ENCODE measurements at regions not wholly inside any gene's neighbourhood (a gene's known extent, or its start where the extent isn't known, plus 50 kb on each side); places are given as distances from the start of the nearest gene placed in this dataset.

DNA sequence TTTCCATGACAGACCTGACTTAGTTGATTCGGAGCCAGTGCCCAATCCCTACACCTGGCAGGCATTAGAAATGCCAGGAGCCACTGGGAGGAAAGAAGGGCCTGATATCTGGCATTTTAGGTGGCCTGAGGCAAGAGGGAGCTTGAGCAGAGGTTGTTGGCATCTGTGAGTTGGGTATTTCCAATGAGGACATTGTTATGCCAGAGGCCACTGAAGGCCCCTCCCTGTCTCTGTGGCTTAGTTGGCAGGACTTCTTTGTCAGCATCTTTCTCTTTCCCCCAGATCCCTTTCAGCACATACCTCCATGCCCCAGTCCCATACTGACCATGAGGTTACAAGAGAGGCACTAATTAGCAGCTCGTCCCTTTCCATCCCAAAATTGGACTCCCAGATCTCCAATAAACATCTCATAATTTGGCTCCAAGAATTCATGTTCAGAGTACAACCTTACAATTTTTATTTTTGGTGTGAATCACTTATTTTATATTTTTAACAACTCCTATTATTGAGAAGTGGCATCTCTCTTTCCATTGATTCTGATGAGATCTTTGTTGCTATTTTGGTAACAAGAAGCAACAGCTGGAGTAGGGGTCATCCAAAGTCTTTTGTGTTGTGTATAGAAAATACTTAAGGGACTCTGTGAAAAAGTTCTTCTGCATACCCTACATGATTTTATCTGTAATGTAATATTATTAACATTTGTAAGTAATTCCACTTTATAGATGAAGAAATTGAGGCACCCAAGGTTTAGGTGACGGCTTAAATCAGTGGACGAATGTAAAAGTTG lies 68.6 kb upstream of the MAP3K1 start:
- Histone ChIP-seq H3K27ac (ENCODE audit: low read depth, low read length) (no peak overlapping the region), H3K27me3 (ENCODE audit: control insufficient read depth, insufficient read depth, low read length) (no peaks in the 10 kb centered on the region), H3K4me3 (ENCODE audit: low read depth, low read length) (no peak overlapping the region), H3K4me1 (ENCODE audit: control insufficient read depth, insufficient read depth, low read length) (no peaks in the 10 kb centered on the region), H3K9me3 (ENCODE audit: control insufficient read depth, insufficient read depth, low read depth, low read length) (0 out of 2 replicates have a peak, but pooled peaks cover 2% of the 10 kb centered on the region), H3K36me3 (ENCODE audit: control insufficient read depth, insufficient read depth, low read length) (no peaks in the 10 kb centered on the region), H3K9ac (ENCODE audit: low read length) (no peak overlapping the region)

DNA sequence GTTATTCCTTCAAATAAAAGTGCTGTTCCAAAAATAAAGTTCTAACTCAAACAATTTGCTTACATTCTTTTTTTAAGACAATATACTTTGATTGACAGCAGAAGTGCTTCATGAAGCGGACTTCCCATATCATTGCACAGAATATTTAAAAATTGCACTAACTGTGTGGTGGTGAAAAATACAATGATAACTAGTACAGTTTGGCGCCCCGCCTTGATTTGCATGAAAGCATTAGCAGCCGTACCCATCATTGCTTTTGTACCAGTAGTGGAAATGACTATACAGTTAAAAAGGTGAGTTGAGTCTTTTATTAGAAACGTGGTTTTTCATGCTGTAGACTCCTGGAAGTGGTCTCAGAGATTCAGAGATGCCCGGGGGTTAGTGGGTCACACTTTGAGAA lies 69.5 kb upstream of the MAP3K1 start:
- H3K4me3 ChIP-seq (ENCODE audit: low read depth, low read length), result no peak overlapping the region
- H3K27ac ChIP-seq (ENCODE audit: low read depth, low read length), result no peak overlapping the region
- H3K9ac ChIP-seq (ENCODE audit: low read length), result no peak overlapping the region
- no peaks in the 10 kb centered on the region for H3K27me3 ChIP-seq (ENCODE audit: control insufficient read depth, insufficient read depth, low read length)
- H3K36me3 ChIP-seq (ENCODE audit: control insufficient read depth, insufficient read depth, low read length), result no peaks in the 10 kb centered on the region
- H3K9me3 ChIP-seq (ENCODE audit: control insufficient read depth, insufficient read depth, low read depth, low read length), result no peaks in the 10 kb centered on the region
- H3K4me1 ChIP-seq (ENCODE audit: control insufficient read depth, insufficient read depth, low read length), result no peaks in the 10 kb centered on the region

DNA sequence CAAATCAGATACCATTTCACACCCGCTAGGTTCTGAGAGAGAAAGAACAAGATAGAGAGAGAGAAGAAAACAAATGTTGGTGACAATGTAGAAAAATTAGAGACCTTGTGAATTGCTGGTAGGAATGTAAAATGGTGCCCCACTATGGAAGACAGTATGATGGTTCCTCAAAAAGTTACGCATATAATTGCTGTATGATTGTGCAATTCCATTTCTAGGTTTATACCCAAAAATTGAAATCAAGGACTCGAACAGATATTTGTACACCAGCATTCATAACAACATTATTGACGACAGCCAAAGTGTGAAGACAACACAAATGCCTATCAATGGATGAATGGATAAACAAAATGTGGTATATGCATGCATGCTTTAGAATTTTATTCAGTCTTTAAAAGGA lies 74.5 kb upstream of the MAP3K1 start:
- H3K9me3 ChIP-seq (ENCODE audit: control insufficient read depth, insufficient read depth, low read depth, low read length), result no peaks in the 10 kb centered on the region
- no peaks in the 10 kb centered on the region for H3K27me3 ChIP-seq (ENCODE audit: control insufficient read depth, insufficient read depth, low read length)
- no peak overlapping the region for H3K27ac ChIP-seq (ENCODE audit: low read depth, low read length)
- H3K4me3 ChIP-seq (ENCODE audit: low read depth, low read length), result no peak overlapping the region
- H3K9ac ChIP-seq (ENCODE audit: low read length), result no peak overlapping the region
- peaks cover 3% of the 10 kb centered on the region; the same call in 1 of the 2 replicates for H3K4me1 ChIP-seq (ENCODE audit: control insufficient read depth, insufficient read depth, low read length)
- H3K36me3 ChIP-seq (ENCODE audit: control insufficient read depth, insufficient read depth, low read length), result no peaks in the 10 kb centered on the region

DNA sequence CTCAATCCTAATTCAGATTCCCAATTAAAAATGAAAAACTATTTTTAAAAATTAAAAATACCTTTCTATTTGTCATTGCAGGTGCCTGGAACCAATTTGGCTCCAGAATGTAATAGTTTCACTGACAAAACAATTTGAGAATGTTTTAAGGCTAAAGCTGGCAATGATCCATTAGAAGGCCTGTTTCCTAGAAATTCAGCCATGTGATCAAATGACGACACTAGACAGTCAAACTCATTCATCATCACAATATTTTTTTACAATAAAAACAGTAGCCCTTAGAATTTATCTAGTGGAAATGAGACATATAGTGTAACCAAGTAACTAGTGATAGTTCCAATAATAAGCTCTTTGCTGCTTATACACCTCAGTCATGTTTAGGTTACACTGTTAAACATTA lies 75.4 kb upstream of the MAP3K1 start:
- H3K27ac ChIP-seq (ENCODE audit: low read depth, low read length), result no peak overlapping the region
- no peaks in the 10 kb centered on the region for H3K36me3 ChIP-seq (ENCODE audit: control insufficient read depth, insufficient read depth, low read length)

DNA sequence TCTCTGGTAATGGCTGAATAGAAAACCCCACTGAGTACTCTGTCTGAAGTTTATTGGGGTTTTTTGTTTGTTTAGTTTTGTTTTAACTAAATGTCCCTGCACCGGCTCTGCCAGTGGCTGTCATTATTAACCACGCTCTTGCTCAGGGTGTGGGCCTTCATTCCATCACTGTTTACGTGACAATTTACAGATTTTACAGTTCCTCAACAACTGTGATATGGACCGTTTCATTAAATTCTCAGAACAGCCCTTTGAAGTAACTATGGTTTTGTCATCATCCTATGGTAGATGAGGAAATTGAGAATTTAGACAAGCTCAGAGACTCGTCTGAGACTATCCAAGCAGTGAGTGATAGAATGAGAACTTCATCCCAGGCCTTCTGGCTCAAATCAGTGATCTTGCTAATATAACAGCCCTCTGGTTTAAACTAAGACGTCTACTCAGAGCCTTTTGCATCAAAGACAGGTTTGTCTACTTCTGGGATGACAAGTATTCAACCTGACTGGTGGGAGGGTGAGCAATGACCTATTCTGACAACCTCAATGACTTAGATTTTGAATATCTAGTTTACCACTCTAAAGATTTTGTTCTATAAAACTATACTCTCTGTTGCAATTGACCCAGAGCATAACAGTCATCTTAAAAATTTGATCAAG lies 77.3 kb upstream of the MAP3K1 start:
- Histone ChIP-seq H3K9ac (ENCODE audit: low read length) (no peak overlapping the region), H3K27me3 (ENCODE audit: control insufficient read depth, insufficient read depth, low read length) (no peaks in the 10 kb centered on the region)

More for the DNA sequence above, 75.4 kb upstream of the MAP3K1 start:
- H3K4me1 ChIP-seq (ENCODE audit: control insufficient read depth, insufficient read depth, low read length), result peaks cover 3% of the 10 kb centered on the region; the same call in 1 of the 2 replicates
- H3K9me3 ChIP-seq (ENCODE audit: control insufficient read depth, insufficient read depth, low read depth, low read length), result no peaks in the 10 kb centered on the region
- H3K27me3 ChIP-seq (ENCODE audit: control insufficient read depth, insufficient read depth, low read length), result no peaks in the 10 kb centered on the region
- no peak overlapping the region for H3K4me3 ChIP-seq (ENCODE audit: low read depth, low read length)
- H3K9ac ChIP-seq (ENCODE audit: low read length), result no peak overlapping the region

DNA sequence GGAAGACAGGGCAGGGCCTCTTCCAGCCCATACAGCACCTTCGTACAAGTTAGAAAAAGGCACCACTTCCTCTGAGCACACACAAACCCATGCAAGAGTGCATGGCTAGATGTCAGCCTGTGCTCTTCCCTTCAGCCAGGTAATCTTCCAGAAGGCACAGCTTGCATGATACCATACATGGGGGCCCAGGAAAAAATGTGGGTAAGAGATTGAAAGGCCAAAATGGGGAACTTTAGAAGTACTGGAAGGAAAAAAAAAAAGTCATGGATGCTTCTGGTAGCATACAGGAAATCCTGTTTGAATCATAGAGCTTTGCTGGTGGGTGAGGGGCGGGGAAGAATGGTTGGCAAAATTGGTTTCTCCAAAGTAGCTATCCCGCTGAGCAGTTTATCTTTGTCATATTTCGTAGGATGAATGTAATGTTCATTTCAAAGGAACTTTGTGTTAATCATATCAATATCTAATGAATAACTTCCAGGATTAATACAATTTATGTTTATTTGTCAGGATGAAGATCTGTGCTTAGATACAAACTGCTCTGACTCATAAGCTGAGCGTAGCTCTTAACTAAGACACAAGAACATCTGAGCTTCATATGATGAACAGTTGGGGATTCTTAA lies 78.2 kb upstream of the MAP3K1 start:
- H3K27me3 ChIP-seq (ENCODE audit: control insufficient read depth, insufficient read depth, low read length), result no peaks in the 10 kb centered on the region
- no peaks in the 10 kb centered on the region for H3K36me3 ChIP-seq (ENCODE audit: control insufficient read depth, insufficient read depth, low read length)
- H3K4me1 ChIP-seq (ENCODE audit: control insufficient read depth, insufficient read depth, low read length), result peaks cover 19% of the 10 kb centered on the region
- H3K4me3 ChIP-seq (ENCODE audit: low read depth, low read length), result no peak overlapping the region
- no peaks in the 10 kb centered on the region for H3K9me3 ChIP-seq (ENCODE audit: control insufficient read depth, insufficient read depth, low read depth, low read length)
- no peak overlapping the region for H3K9ac ChIP-seq (ENCODE audit: low read length)
- H3K27ac ChIP-seq (ENCODE audit: low read depth, low read length), result no peak overlapping the region

More for the DNA sequence above, 77.3 kb upstream of the MAP3K1 start:
- H3K27ac ChIP-seq (ENCODE audit: low read depth, low read length), result no peak overlapping the region
- peaks cover 13% of the 10 kb centered on the region for H3K4me1 ChIP-seq (ENCODE audit: control insufficient read depth, insufficient read depth, low read length)
- no peaks in the 10 kb centered on the region for H3K36me3 ChIP-seq (ENCODE audit: control insufficient read depth, insufficient read depth, low read length)
- H3K9me3 ChIP-seq (ENCODE audit: control insufficient read depth, insufficient read depth, low read depth, low read length), result no peaks in the 10 kb centered on the region
- H3K4me3 ChIP-seq (ENCODE audit: low read depth, low read length), result no peak overlapping the region

DNA sequence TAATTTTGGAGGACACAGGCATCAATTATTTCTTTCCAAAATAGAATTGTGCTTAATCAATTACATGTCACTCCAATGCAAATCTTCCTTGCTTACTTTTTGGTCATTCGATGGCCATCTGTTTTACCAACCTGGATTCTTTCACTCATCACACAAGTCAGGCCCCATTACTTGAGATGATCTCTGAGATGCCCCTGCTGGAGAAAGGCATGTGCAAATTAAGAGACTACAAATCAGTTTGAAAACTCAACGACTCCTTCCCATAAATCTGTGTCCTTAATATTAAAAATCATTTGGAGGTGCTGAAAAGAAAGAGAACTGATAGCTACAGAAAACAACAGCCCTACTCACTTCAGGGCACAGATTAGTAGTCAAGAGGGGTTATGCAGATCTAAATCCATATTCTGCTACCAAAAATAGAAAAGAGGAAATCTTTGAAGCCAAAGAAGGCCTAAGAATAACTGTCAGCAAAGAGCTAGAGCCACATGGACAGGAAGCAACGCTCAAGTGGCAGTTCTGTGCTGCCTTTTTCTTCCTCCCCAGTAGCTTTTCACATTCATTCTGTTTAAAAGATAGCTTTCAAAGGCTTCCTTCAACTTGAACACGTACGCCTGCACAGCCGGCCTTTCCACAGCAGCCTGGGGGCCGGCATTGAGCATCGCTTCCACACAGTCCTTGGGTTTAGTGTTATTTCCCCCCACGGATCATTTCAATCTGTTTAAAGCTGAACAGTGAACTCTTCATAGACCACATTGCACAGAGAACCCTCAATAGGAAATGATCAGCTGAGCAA lies 79.3 kb upstream of the MAP3K1 start:
- no peak overlapping the region for H3K27ac ChIP-seq (ENCODE audit: low read depth, low read length)

DNA sequence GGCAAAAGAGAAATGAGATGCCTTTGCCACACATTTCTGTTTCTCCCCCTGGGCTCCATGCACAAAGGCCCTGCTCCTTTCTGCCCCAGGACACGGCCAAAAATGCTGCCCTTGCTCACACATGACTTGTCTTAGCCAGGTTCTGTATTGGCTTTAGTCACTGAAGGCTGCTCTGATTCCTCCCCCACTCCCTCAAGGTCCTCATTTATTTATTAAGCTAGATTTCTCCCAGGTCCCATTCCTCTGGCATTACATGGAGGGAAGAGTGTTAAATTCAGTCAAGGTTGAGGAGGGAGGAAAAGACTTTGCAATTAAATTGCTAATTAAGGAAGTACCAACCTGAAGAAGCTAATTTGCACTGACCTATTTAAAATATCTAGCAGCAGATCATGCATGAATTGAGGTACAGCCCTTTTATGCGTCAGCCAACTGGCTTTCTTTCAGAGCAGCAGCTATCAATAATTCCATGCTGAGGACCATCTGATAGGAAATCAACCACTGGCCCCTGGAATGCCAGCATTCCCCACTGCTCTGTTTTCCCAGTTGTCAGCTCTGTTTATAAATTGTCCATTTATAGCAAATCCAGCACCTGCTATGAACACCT lies 81.2 kb upstream of the MAP3K1 start:
- peaks cover 19% of the 10 kb centered on the region for H3K4me1 ChIP-seq (ENCODE audit: control insufficient read depth, insufficient read depth, low read length)
- H3K9ac ChIP-seq (ENCODE audit: low read length), result no peak overlapping the region

More for the DNA sequence above, 79.3 kb upstream of the MAP3K1 start:
- Histone ChIP-seq H3K4me3 (ENCODE audit: low read depth, low read length) (no peak overlapping the region), H3K9me3 (ENCODE audit: control insufficient read depth, insufficient read depth, low read depth, low read length) (no peaks in the 10 kb centered on the region), H3K36me3 (ENCODE audit: control insufficient read depth, insufficient read depth, low read length) (no peaks in the 10 kb centered on the region), H3K27me3 (ENCODE audit: control insufficient read depth, insufficient read depth, low read length) (no peaks in the 10 kb centered on the region), H3K4me1 (ENCODE audit: control insufficient read depth, insufficient read depth, low read length) (peaks cover 19% of the 10 kb centered on the region), H3K9ac (ENCODE audit: low read length) (no peak overlapping the region)

DNA sequence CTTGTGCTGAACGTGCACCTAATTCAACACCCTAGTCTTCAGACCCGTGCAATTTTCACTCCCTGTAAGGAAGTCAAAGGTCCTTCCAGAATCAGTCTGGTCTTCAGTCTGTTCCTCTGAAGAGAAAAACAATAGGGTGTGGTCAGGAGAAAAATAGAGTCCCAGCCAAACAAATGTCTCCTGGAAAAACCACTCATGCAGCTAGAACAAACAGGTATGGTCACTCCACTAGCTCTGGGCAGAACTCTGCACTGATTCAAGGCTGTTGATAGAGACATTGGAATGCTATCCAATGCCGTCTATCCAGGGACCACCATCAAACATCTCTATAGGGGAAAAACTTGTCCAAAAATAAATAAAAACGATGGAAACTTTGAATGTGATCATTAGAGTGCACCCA lies 81.8 kb upstream of the MAP3K1 start:
- Histone ChIP-seq H3K9ac (ENCODE audit: low read length) (no peak overlapping the region), H3K4me3 (ENCODE audit: low read depth, low read length) (no peak overlapping the region), H3K9me3 (ENCODE audit: control insufficient read depth, insufficient read depth, low read depth, low read length) (no peaks in the 10 kb centered on the region), H3K36me3 (ENCODE audit: control insufficient read depth, insufficient read depth, low read length) (no peaks in the 10 kb centered on the region), H3K4me1 (ENCODE audit: control insufficient read depth, insufficient read depth, low read length) (peaks cover 19% of the 10 kb centered on the region), H3K27ac (ENCODE audit: low read depth, low read length) (no peak overlapping the region), H3K27me3 (ENCODE audit: control insufficient read depth, insufficient read depth, low read length) (no peaks in the 10 kb centered on the region)

More for the DNA sequence above, 81.2 kb upstream of the MAP3K1 start:
- no peak overlapping the region for H3K27ac ChIP-seq (ENCODE audit: low read depth, low read length)
- H3K27me3 ChIP-seq (ENCODE audit: control insufficient read depth, insufficient read depth, low read length), result no peaks in the 10 kb centered on the region
- H3K9me3 ChIP-seq (ENCODE audit: control insufficient read depth, insufficient read depth, low read depth, low read length), result no peaks in the 10 kb centered on the region
- no peak overlapping the region for H3K4me3 ChIP-seq (ENCODE audit: low read depth, low read length)
- no peaks in the 10 kb centered on the region for H3K36me3 ChIP-seq (ENCODE audit: control insufficient read depth, insufficient read depth, low read length)

DNA sequence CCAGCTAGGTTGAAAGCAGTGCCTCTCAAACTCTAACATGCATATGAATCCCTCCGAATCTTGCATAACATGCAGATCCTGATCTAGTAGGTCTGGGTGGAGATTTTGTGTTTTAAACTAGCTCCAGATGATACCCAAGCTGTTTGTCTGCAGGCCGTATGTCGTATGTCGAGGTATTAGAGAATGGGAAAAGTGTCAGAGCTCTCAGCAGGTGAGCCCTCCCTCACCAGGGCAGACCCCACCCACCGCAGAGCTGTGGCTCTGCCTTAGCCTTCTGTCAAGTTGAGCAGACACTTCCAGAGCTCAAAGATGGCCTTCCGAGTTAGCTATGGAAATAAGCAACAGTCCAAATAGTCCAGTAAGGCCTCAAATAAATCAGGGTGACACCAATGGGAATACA lies 83.2 kb upstream of the MAP3K1 start:
- H3K4me1 ChIP-seq (ENCODE audit: control insufficient read depth, insufficient read depth, low read length), result peaks cover 19% of the 10 kb centered on the region
- no peak overlapping the region for H3K27ac ChIP-seq (ENCODE audit: low read depth, low read length)
- no peak overlapping the region for H3K9ac ChIP-seq (ENCODE audit: low read length)
- no peaks in the 10 kb centered on the region for H3K9me3 ChIP-seq (ENCODE audit: control insufficient read depth, insufficient read depth, low read depth, low read length)
- no peaks in the 10 kb centered on the region for H3K36me3 ChIP-seq (ENCODE audit: control insufficient read depth, insufficient read depth, low read length)
- H3K4me3 ChIP-seq (ENCODE audit: low read depth, low read length), result no peak overlapping the region
- no peaks in the 10 kb centered on the region for H3K27me3 ChIP-seq (ENCODE audit: control insufficient read depth, insufficient read depth, low read length)
